HL-60 (cell line): ENCODE measurements at regions not wholly inside any gene's neighbourhood (a gene's known extent, or its start where the extent isn't known, plus 50 kb on each side); places are given as distances from the start of the nearest gene placed in this dataset.

ENCODE experiments used
- DNase-seq, 2 experiments: peaks; one replicate each; pipeline ENCODE4 v3.0.0-alpha.2; 2010 to 2020; ENCODE audit warnings: low read depth in 1 of 2, low spot score in 1 of 2
- H3K27ac ChIP-seq: fragments of 250-450 bp; sonication (Bioruptor Pico); replicated peaks from 2 replicates; pipeline ENCODE4 v1.5.1; 2020; ENCODE audit warnings: mild to moderate bottlenecking, moderate library complexity
- H3K27me3 ChIP-seq: fragments of 250-450 bp; sonication (Bioruptor Pico); 2 replicates; pipeline ENCODE4 v1.5.1; 2021; ENCODE audit warnings: mild to moderate bottlenecking, moderate library complexity; ENCODE audit not compliant: insufficient read depth, poor library complexity, severe bottlenecking
- H3K4me3 ChIP-seq: replicated peaks from 2 replicates; pipeline ENCODE4 v1.5.1; 2011; ENCODE audit warnings: mild to moderate bottlenecking, control low read depth, low read length; ENCODE audit not compliant: insufficient read depth
- CTCF ChIP-seq: IDR thresholded peaks from one replicate; pipeline ENCODE4 v1.5.1; 2011; ENCODE audit warnings: low read length, control low read depth, inconsistent platforms; ENCODE audit not compliant: insufficient read depth
- GABPA ChIP-seq: IDR thresholded peaks from 2 replicates; pipeline ENCODE4 v1.6.1; 2012; ENCODE audit warnings: low read depth
- POLR2AphosphoS5 ChIP-seq: IDR thresholded peaks from 2 replicates; pipeline ENCODE4 v1.6.1; 2012; ENCODE audit warnings: low read depth
- SPI1 ChIP-seq: IDR thresholded peaks from 2 replicates; pipeline ENCODE4 v1.6.1; 2012; ENCODE audit warnings: low read depth, mild to moderate bottlenecking, borderline replicate concordance
- TF ChIP-seq, protein P1 (sequence below): IDR thresholded peaks from 2 replicates; pipeline ENCODE4 v1.6.1; 2012; ENCODE audit warnings: low read depth; ENCODE audit not compliant: insufficient replicate concordance

- no peak overlapping the region for H3K27ac ChIP-seq
- no peaks in the 10 kb centered on the region for H3K27me3 ChIP-seq
- DNase-seq = no peak
Measured at GRCh38 chr5:33287242-33287641, 153.5 kb upstream of the TARS1 start.

DNA sequence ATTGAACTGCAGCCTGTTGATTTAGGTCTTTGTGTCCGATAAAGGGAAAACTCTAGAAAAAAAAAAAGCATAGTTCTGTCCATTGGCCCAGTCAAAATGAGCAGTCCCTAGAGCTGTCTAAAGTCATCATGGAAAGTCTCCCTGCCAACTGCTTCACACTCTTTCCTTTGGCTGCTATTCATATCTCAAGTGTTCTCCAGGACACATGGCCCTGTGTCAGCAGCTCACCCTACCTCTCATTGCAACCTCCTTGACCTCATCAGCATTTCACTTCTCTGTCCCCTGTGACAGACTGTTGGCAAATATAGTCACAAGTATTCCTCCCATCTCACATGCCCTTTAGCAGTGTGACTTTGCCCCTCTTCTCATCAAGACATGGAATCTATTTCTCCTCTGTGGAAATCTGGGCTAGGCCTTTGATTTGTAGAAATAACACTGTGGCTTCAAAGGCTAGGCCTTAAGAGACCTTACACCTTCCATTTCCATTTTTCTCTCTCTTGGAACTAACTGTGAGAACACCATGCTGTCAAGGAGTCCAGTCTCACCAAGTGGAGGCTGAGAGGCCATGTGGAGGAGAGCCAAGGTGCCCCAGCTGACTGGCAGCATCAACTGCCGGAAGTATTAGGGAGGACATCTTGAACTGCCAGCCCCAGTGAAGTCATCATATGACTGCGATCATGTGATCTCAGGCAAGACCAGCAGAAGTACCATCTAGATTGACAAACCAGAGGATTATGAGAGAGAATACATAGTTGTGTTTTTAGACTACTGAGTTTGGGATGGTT lies 149.4 kb upstream of the TARS1 start:
- no peak for TF ChIP-seq POLR2AphosphoS5
- no peak for TF ChIP-seq SPI1
- TF ChIP-seq CTCF = no peak
- TF ChIP-seq GABPA = no peak
- TF ChIP-seq, protein P1, sequence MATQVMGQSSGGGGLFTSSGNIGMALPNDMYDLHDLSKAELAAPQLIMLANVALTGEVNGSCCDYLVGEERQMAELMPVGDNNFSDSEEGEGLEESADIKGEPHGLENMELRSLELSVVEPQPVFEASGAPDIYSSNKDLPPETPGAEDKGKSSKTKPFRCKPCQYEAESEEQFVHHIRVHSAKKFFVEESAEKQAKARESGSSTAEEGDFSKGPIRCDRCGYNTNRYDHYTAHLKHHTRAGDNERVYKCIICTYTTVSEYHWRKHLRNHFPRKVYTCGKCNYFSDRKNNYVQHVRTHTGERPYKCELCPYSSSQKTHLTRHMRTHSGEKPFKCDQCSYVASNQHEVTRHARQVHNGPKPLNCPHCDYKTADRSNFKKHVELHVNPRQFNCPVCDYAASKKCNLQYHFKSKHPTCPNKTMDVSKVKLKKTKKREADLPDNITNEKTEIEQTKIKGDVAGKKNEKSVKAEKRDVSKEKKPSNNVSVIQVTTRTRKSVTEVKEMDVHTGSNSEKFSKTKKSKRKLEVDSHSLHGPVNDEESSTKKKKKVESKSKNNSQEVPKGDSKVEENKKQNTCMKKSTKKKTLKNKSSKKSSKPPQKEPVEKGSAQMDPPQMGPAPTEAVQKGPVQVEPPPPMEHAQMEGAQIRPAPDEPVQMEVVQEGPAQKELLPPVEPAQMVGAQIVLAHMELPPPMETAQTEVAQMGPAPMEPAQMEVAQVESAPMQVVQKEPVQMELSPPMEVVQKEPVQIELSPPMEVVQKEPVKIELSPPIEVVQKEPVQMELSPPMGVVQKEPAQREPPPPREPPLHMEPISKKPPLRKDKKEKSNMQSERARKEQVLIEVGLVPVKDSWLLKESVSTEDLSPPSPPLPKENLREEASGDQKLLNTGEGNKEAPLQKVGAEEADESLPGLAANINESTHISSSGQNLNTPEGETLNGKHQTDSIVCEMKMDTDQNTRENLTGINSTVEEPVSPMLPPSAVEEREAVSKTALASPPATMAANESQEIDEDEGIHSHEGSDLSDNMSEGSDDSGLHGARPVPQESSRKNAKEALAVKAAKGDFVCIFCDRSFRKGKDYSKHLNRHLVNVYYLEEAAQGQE = no peak
- DNase-seq = no peak
- Histone ChIP-seq H3K27ac (no peak overlapping the region), H3K27me3 (no peaks in the 10 kb centered on the region), H3K4me3 (no peak overlapping the region)

More at GRCh38 chr5:33287242-33287641, 153.5 kb upstream of the TARS1 start:
- H3K4me3 ChIP-seq = no peak overlapping the region
- no peak for TF ChIP-seq CTCF
- TF ChIP-seq POLR2AphosphoS5 = no peak
- TF ChIP-seq, protein P1 = no peak
- TF ChIP-seq GABPA = no peak
- no peak for TF ChIP-seq SPI1

- TF ChIP-seq, protein P1 = no peak
- TF ChIP-seq SPI1 (no peak), GABPA (no peak), CTCF (no peak), POLR2AphosphoS5 (no peak)
- Histone ChIP-seq H3K27ac (no peak overlapping the region), H3K27me3 (no peaks in the 10 kb centered on the region), H3K4me3 (no peak overlapping the region)
- no peak for DNase-seq
Measured at GRCh38 chr5:33297760-33298216, 143.0 kb upstream of the TARS1 start.
